CD1c-positive myeloid dendritic cell (primary cell): ENCODE measurements at regions not wholly inside any gene's neighbourhood (a gene's known extent, or its start where the extent isn't known, plus 50 kb on each side); places are given as distances from the start of the nearest gene placed in this dataset.

Experiments
- DNase-seq: peaks from one replicate; pipeline ENCODE4 v3.0.0-alpha.2; 2016; ENCODE audit errors: extremely low spot score

DNA sequence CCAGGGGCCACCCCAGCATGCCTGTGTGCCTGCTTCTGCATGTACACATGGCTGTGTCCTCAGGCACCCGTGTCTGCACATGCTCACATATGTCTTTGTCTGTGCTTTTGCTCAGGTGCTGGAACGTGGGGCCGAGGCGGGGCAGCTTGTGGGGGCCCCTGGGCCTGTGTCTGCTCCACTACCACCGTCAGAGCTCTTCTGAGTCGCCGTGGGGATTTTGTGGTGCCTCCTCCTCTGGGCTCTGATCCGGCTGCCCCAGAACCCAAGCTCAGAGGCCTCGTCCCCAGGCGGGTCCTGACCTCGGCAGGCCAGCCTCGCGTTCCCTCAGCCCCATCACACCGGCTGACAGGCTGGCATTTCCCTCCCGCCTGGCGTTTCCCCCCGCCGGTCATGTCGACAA, 104.6 kb upstream of the ACTRT2 start:
- no peak for DNase-seq

DNA sequence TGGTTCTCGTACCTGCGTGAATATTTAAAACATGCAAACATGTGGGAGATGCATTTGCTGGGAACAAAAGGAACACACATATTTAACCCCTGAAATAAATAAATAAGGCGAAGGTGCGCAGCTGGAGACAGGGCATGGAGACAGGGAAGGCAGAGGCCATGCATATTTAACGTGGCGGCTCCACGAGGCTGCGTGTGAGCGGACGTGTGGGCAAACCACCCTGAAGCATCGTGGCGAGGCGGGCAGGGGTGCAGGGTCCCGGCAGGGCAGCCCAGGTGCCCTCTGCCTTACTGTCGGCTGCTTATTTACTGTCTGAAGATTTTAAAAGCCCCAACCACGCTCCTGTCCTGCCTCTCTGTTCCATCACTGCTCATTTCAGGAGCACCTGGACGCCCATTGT, 104.0 kb upstream of the ACTRT2 start:
- DNase-seq: no peak

DNA sequence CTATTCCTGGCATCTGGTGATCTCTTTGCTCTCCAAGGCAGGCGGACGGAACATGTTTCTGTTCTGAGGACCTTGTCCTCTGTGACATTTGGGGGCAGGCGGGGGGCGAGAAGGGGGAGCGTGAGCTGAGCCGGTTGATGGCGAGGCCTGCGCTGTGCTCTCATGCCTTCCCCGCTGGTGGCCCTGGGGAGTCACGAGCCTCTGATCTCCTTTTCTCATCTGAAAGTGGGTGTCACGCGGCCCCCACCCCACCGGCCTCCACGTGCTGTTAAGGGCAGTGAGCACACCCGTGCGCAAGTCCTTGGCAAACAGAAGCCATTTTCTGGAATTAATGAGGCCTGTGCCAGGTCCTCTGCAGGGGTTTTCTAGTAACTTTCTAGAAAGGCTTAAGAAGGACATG, 102.8 kb upstream of the ACTRT2 start:
- no peak for DNase-seq

DNA sequence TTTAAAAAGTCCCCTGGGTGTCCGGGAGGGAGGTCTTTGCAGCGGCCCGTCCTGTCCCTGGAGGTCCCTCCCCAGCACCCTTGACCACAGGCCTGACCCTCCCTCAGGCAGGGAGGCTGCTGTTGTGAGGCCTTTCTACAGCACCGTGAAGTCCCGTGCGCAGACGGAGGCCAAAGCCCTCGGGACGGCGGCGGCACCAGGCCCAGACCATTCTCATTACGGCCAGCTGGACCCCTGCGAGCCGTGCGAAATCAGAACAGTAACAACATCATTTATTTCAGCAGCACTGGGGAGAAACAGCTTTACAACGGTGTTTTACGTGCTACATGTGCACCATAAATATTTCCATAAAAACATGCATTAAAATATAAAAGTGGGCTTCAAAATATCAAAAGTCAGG, 101.4 kb upstream of the ACTRT2 start:
- no peak for DNase-seq

DNA sequence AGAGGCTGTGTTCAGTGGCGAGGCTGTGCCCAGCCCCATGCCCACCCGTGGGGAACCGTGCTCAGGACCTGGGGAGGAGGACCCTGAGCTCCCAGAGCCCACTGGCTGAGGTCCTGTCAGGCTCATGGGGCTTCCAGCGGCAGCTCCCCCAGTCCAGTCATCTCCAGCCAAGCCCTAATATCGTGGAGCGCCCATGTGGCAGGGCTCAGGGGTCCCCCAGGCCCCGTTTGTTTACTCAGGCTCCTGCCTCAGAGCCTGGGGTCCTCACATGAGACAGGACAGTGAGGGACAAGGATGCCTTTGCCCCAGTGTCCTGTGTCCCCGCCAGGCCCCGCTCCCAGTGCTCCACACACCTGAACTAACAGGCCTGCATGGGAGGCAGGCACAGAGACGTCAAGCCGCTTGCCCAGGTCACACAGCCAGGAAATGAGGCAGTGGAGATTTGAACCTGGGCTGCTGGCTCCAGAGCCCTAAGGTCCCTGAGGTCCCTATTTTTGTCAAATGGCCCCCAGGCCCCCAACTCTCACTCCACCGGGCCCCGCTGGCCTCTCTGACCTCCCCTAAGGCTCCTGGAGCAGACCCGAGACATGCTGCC, 100.7 kb upstream of the ACTRT2 start:
- DNase-seq: no peak

GRCh38 chr1:2921970-2922686, 99.1 kb upstream of the ACTRT2 start:
- peak; percentile 17 for DNase-seq

DNA sequence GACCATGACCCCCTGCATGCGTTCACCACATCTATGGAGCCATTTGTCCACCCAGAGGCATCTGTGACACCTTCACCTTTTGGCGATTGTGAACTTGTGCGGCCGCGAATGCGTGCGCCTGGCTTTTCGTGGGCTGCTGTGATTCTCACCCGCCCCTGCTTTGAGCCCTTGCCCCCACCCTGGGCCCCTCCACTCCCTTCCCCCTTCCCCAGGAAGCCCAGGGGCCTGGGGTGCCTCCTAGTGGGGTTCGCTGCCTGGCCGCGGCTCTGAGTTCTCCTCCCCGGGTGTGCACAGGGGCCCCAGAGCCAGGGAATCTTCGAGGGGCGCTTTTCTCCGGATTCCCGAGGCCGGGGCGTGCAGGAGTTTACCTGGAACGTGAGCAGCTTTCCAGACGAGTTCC, 97.9 kb upstream of the ACTRT2 start:
- no peak for DNase-seq

GRCh38 chr1:2925291-2925690, 96.0 kb upstream of the ACTRT2 start:
- DNase-seq: no peak

GRCh38 chr1:2925918-2926317, 95.3 kb upstream of the ACTRT2 start:
- DNase-seq: no peak

DNA sequence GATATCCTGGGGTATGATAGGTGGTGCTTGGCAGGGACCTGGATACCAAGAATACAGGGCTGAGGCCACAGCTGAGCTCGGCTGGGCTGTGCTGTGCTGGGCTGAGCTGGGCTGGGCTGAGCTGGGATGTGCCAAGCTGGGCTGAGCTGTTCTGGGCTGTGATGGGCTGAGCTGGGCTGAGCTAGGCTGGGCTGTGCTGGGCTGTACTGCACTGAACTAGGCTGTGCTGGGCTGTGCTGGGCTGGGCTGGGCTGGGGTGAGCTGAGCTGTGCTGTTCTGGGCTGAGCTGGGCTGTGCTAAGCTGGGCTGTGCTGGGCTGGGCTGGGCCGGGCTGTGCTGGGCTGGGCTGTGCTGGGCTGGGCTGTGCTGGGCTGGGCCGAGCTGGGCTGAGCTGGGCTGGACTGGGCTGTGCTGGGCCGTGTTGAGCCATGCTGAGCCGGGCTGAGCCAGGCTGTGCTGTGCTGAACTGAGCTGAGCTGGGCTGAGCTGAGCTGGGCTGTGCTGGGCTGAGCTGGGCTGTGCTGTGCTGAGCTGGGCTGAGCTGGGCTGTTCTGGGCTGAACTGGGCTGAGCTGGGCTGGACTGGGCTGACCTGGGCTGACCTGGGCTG, 94.7 kb upstream of the ACTRT2 start:
- DNase-seq: no peak

DNA sequence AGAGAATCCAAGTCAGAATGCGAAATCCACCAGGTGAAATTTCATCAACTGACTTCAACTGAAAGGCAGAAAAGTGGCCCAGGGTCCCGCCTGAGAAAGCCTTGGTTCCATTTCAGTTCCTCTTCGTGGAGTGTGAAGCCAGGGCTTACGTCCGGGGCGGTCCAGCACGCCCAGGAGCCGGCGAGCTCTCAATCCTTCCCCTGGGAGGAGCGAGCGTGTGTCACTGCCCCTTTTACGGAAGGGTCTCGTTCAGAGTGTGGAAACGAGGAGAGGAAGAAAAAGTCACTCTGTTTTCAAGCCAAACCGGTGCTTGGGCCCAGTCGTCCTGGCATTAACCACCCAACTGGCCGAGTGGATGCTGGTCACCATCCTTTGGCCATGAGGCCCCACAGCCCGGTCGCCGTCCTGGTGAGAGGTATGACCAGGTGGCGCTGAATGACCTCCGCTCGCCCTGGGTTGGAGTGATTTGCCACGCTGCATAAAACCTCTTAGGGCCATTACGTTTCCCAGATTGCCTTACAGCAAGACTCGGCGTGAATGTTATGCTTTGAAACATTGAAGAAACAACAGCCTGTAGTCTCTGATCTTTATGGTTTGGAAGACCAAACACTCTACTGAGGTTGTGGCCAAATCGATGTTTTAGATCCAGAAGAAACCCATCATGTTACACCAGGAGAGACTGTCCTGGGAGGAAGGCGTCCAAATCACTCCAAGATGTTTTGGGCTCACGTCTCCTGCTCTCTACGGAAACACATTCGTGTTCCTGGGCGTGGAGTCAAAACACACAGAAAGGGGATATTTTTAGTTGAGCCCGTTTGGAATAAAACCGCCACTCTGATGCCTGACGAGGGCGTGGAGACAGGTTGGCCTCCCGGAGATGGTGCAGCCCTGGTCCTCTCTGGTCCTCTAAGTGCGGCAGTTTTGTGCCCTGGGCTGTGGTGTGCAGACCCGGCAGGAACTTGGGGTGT, 93.6 kb upstream of the ACTRT2 start:
- DNase-seq: peak; percentile 7

GRCh38 chr1:2928366-2929325, 92.6 kb upstream of the ACTRT2 start:
- DNase-seq: no peak

- no peak for DNase-seq
Observed at GRCh38 chr1:2929335-2929734, 91.9 kb upstream of the ACTRT2 start.

GRCh38 chr1:2930016-2930815, 91.1 kb upstream of the ACTRT2 start:
- DNase-seq: no peak

- DNase-seq: no peak
Observed at GRCh38 chr1:2930913-2931723, 90.1 kb upstream of the ACTRT2 start.

DNA sequence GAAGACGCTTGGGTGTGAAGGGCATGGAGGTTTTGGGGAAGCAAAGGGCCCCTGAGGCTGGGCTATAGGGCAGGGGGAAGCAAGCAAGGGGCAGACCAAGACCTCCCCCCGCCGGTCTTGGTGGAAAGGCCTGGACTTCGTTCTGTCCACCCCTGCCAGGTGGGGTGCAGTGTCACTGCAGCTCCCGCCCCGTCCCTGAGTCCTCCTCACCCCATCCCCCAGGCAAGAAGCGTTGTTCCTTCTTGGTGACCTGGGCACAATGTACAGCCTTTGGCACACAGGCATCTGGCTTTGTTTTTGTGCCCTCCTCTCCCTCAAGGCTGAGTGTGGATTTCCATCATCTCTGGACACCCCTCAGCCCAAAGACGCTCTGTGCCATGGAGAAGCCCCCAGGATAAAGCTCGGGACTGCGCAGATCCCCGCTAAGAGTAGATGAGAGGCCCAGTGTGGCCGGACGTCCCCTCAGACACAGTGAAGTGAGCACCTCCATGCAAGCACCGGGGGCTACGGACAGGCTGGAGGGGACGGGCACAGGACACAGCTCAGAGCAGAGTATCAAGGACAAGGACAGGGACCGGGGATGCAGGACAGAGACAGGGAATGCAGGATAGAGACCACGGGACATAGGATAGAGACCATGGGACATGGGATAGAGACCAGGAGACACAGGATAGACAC, 89.4 kb upstream of the ACTRT2 start:
- DNase-seq: no peak

DNA sequence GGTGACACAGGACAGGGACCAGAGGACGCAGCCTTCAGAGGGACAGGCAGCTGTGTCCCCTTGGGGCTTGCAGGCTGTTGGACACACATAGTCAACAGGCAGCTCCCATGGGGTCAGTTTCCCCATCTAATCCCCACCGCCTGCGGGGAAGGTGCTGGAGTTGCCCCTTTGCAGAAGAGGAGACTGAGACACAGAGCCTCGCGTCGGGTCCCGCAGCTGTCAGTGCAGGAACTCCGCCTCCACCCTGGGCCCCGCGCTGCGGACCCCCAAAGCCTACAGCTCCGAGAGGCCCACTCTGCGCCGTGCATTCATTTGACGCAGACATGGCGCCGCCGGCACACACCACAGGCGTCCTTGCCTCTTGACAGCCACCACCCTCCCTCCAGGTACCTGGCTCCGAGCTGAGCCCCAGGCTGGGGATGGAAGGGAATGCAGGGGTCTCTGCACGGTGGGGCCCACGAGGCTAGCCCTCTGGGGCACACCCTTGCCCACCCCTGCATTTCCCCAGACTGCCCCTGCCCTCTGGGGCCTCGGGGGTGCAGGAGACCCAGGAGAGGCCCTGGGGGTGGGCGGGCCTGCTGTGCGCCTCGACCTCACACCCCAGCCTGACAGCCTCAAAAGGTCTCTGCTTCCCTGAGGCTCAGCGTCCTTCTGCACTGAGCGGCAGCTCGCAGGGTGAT, 88.5 kb upstream of the ACTRT2 start:
- no peak for DNase-seq
